ENCODE measurements at regions not wholly inside any gene's neighbourhood (a gene's known extent, or its start where the extent isn't known, plus 50 kb on each side); places are given as distances from the start of the nearest gene placed in this dataset.
"Not testable (repeated sequence)": the region's sequence is repeated elsewhere in the genome, so short reads cannot be mapped to it uniquely, and the experiment has no call there.

DNA sequence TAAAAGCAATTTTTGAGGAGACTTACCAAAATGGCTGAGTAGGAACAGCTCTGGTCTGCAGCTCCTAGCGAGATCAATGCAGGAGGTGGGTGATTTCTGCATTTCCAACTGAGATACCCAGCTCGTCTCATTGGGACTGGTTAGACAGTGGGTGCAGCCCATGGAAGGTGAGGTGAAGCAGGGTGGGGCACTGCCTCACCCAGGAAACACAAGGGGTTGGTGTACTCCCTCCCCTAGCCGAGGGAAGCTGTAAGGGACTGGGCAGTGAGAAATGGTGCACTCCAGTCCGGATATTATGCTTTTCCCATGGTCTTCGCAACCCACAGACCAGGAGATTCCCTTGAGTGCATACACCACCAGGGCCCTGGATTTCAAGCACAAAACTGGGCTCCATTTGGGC, 419.0 kb downstream of the NUP35 start:
- H3K4me3 ChIP-seq (ENCODE audit: low read length), result no peak overlapping the region
- no peaks in the 10 kb centered on the region for H3K9me2 ChIP-seq (replicated peaks; ENCODE audit: insufficient read depth, low read length)
- no peak overlapping the region for H3K4me2 ChIP-seq (ENCODE audit: low read depth, low read length, poor library complexity, severe bottlenecking)
- H3K27me3 ChIP-seq (ENCODE audit: low read length), result no peaks in the 10 kb centered on the region
- DNase-seq, result no peak
- H3K9me3 ChIP-seq (ENCODE audit: low read length), result no peaks in the 10 kb centered on the region
- no peak overlapping the region for H3K27ac ChIP-seq (ENCODE audit: low read length)
- no peaks in the 10 kb centered on the region for H3K4me1 ChIP-seq (ENCODE audit: low read length)
- H4K20me1 ChIP-seq (ENCODE audit: insufficient read depth, low read depth, low read length), result no peaks in the 10 kb centered on the region
- no peaks in the 10 kb centered on the region for H3K79me2 ChIP-seq (ENCODE audit: low read length)
- no peak overlapping the region for H2AFZ ChIP-seq (ENCODE audit: low read length)
- no peak overlapping the region for H3K9ac ChIP-seq (ENCODE audit: low read length)
- no peaks in the 10 kb centered on the region for H3K36me3 ChIP-seq (ENCODE audit: insufficient read depth, low read length)

DNA sequence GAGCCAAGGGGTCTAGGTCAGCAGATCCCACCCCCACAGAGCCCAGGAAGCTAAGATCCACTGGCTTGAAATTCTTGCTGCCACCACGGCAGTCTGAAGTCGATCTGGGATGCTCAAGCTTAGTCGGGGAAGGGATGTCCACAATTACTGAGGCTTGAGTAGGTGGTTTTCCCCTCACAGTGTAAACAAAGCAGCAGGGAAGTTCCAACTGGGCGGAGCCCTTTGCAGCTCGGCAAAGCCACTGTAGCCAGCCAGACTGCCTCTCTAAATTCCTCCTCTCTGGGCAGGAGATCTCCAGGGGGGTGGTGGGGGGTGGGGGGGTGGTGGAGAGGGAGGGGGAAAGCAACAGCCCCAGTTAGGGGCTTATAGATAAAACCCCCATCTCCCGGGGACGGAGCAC, 419.5 kb downstream of the NUP35 start:
- Histone ChIP-seq H3K4me3 (ENCODE audit: low read length) (no peak overlapping the region), H3K27ac (ENCODE audit: low read length) (no peak overlapping the region), H3K79me2 (ENCODE audit: low read length) (no peaks in the 10 kb centered on the region), H3K4me1 (ENCODE audit: low read length) (no peaks in the 10 kb centered on the region), H3K36me3 (ENCODE audit: insufficient read depth, low read length) (no peaks in the 10 kb centered on the region), H4K20me1 (ENCODE audit: insufficient read depth, low read depth, low read length) (no peaks in the 10 kb centered on the region), H3K9ac (ENCODE audit: low read length) (no peak overlapping the region), H3K27me3 (ENCODE audit: low read length) (no peaks in the 10 kb centered on the region), H3K9me2 (replicated peaks; ENCODE audit: insufficient read depth, low read length) (no peaks in the 10 kb centered on the region), H3K9me3 (ENCODE audit: low read length) (no peaks in the 10 kb centered on the region), H3K4me2 (ENCODE audit: low read depth, low read length, poor library complexity, severe bottlenecking) (no peak overlapping the region), H2AFZ (ENCODE audit: low read length) (no peak overlapping the region)
- DNase-seq, result no peak

DNA sequence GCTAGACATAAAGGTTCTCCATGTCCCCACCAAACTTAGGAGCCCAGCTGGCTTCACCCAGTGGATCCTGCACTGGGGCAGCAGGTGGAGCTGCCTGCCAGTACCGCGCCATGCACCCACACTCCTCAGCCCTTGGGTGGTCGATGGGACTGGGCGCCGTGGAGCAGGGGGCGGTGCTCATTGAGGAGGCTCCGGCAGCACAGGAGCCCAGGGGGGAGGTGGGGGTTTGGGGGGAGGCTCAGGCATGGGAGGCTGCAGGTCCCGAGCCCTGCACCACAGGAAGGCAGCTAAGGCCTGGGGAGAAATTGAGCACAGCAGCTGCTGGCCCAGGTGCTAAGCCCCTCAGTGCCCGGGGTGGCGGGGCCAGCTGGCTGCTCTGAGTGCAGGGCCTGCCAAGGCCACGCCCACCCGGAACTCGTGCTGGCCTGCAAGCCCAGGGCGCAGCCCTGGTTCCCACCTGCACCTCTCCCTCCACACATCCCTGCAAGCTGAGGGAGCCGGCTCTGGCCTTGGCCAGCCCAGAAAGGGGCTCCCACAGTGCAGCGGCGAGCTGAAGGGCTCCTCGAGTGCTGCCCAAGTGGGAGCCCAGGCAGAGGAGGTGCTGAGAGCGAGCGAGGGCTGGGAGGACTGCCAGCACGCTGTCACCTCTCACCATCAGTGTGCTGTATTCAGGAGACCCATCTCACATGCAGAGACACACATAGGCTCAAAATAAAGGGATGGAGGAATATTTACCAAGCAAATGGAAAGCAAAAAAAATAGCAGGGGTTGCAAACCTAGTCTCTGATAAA, 422.5 kb downstream of the NUP35 start:
- not testable (repeated sequence) for H3K4me1 ChIP-seq (ENCODE audit: low read length); H3K9me2 ChIP-seq (replicated peaks; ENCODE audit: insufficient read depth, low read length); H3K4me2 ChIP-seq (ENCODE audit: low read depth, low read length, poor library complexity, severe bottlenecking); H3K27me3 ChIP-seq (ENCODE audit: low read length); H3K27ac ChIP-seq (ENCODE audit: low read length); H4K20me1 ChIP-seq (ENCODE audit: insufficient read depth, low read depth, low read length); DNase-seq; H3K4me3 ChIP-seq (ENCODE audit: low read length); H3K9me3 ChIP-seq (ENCODE audit: low read length); H3K9ac ChIP-seq (ENCODE audit: low read length); H3K79me2 ChIP-seq (ENCODE audit: low read length); H3K36me3 ChIP-seq (ENCODE audit: insufficient read depth, low read length); H2AFZ ChIP-seq (ENCODE audit: low read length)

DNA sequence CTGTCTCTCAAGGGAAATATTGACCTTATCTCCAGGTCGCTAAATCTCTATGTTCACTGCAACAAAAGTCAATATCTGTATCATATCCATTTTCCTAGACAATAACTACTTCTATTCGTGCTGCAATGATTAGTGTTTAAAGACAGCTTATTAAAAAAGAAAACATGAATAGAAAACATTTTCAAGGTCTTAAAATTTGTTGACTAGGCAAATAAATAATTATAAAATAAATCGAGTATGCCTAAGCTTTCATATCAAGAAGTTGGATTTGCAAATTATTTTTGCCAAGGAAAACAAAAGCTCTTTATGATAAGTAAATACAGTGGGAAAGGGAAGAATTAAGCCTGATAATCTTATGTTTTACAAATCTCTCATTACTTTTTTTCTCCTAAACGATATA, 428.5 kb downstream of the NUP35 start:
- no peak overlapping the region for H3K4me3 ChIP-seq (ENCODE audit: low read length)
- H3K36me3 ChIP-seq (ENCODE audit: insufficient read depth, low read length), result no peaks in the 10 kb centered on the region
- no peak overlapping the region for H3K27ac ChIP-seq (ENCODE audit: low read length)
- no peaks in the 10 kb centered on the region for H4K20me1 ChIP-seq (ENCODE audit: insufficient read depth, low read depth, low read length)
- DNase-seq, result no peak
- no peak overlapping the region for H2AFZ ChIP-seq (ENCODE audit: low read length)
- no peaks in the 10 kb centered on the region for H3K9me3 ChIP-seq (ENCODE audit: low read length)
- H3K4me1 ChIP-seq (ENCODE audit: low read length), result no peaks in the 10 kb centered on the region
- no peak overlapping the region for H3K9ac ChIP-seq (ENCODE audit: low read length)
- no peak overlapping the region for H3K4me2 ChIP-seq (ENCODE audit: low read depth, low read length, poor library complexity, severe bottlenecking)
- H3K27me3 ChIP-seq (ENCODE audit: low read length), result no peaks in the 10 kb centered on the region
- H3K9me2 ChIP-seq (replicated peaks; ENCODE audit: insufficient read depth, low read length), result no peaks in the 10 kb centered on the region
- no peaks in the 10 kb centered on the region for H3K79me2 ChIP-seq (ENCODE audit: low read length)

DNA sequence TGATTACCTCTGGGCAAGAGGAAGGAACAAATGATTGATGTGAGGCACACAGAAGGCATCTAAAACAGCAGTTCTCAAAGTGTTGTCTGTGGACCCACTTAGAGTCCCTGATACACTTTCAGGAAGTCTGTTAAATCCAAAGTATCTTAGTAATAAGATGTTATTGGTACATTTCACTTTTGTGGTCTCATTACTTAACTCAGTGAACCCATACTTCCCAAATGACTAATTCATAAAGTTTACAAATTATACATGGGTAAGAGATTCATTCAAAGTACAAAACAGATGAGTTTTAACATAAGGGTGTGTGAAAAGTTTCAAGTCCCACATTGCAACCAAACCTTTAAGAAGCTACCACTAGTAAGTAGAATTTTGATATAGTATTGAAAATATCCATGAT, 440.5 kb downstream of the NUP35 start:
- H3K9me3 ChIP-seq (ENCODE audit: low read length), result no peaks in the 10 kb centered on the region
- no peak overlapping the region for H3K9ac ChIP-seq (ENCODE audit: low read length)
- no peaks in the 10 kb centered on the region for H3K36me3 ChIP-seq (ENCODE audit: insufficient read depth, low read length)
- no peak overlapping the region for H3K4me3 ChIP-seq (ENCODE audit: low read length)
- no peaks in the 10 kb centered on the region for H3K79me2 ChIP-seq (ENCODE audit: low read length)
- H3K4me1 ChIP-seq (ENCODE audit: low read length), result no peaks in the 10 kb centered on the region
- H3K27me3 ChIP-seq (ENCODE audit: low read length), result no peaks in the 10 kb centered on the region
- H4K20me1 ChIP-seq (ENCODE audit: insufficient read depth, low read depth, low read length), result no peaks in the 10 kb centered on the region
- no peak overlapping the region for H2AFZ ChIP-seq (ENCODE audit: low read length)
- no peaks in the 10 kb centered on the region for H3K9me2 ChIP-seq (replicated peaks; ENCODE audit: insufficient read depth, low read length)
- H3K27ac ChIP-seq (ENCODE audit: low read length), result no peak overlapping the region
- H3K4me2 ChIP-seq (ENCODE audit: low read depth, low read length, poor library complexity, severe bottlenecking), result no peak overlapping the region
- DNase-seq, result no peak

DNA sequence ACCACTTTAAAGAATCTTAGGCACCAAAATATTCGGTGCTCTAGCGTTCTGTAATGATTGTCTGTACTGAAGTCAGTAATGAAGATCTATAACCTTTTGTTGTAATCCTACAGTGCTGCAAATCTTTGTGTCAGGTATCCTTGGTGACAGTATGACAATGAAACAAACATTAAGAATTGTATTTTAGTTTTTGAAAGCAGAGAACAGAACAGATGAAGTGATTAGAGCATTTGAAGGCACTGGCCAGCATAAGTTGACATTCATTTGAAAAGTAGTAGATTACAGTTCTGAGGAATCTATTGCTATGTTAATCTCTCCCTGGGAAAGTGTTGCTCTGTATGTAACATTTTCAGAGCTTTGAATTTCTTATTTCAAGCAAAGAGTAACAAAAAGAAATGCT, 451.2 kb downstream of the NUP35 start:
- Histone ChIP-seq H3K79me2 (ENCODE audit: low read length) (no peaks in the 10 kb centered on the region), H4K20me1 (ENCODE audit: insufficient read depth, low read depth, low read length) (no peaks in the 10 kb centered on the region), H3K9ac (ENCODE audit: low read length) (no peak overlapping the region), H3K27ac (ENCODE audit: low read length) (no peak overlapping the region), H3K4me3 (ENCODE audit: low read length) (no peak overlapping the region), H3K9me2 (replicated peaks; ENCODE audit: insufficient read depth, low read length) (0 out of 2 replicates have a peak, but pooled peaks cover 2% of the 10 kb centered on the region), H3K36me3 (ENCODE audit: insufficient read depth, low read length) (no peaks in the 10 kb centered on the region), H2AFZ (ENCODE audit: low read length) (no peak overlapping the region), H3K4me1 (ENCODE audit: low read length) (no peaks in the 10 kb centered on the region), H3K4me2 (ENCODE audit: low read depth, low read length, poor library complexity, severe bottlenecking) (no peak overlapping the region), H3K27me3 (ENCODE audit: low read length) (no peaks in the 10 kb centered on the region), H3K9me3 (ENCODE audit: low read length) (no peaks in the 10 kb centered on the region; the same call in 1 of the 2 replicates)
- DNase-seq, result no peak

DNA sequence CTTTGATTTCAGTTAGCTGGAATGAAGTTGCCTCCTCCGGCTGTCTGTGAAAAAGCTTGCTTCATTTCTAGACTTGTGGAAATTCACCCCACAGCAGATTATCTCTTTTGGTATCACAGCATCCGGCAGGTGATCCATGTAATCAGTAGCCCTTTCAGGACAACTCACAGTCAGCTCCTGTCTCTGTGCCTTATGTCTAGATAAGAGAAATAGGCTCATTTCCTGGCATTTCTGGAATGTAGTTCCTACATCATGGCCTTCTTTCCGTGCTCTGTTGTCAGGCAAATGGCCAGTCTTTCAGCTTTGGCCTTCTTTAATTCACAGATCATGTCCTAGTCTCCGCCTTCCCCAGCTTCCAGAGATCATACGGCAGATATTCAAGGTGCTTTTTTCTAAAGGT, 455.4 kb downstream of the NUP35 start:
- no peak overlapping the region for H3K27ac ChIP-seq (ENCODE audit: low read length)
- no peak overlapping the region for H2AFZ ChIP-seq (ENCODE audit: low read length)
- no peaks in the 10 kb centered on the region for H3K79me2 ChIP-seq (ENCODE audit: low read length)
- H3K4me1 ChIP-seq (ENCODE audit: low read length), result no peaks in the 10 kb centered on the region
- 0 out of 2 replicates have a peak, but pooled peaks cover 2% of the 10 kb centered on the region for H3K9me2 ChIP-seq (replicated peaks; ENCODE audit: insufficient read depth, low read length)
- no peaks in the 10 kb centered on the region for H3K27me3 ChIP-seq (ENCODE audit: low read length)
- H3K36me3 ChIP-seq (ENCODE audit: insufficient read depth, low read length), result no peaks in the 10 kb centered on the region
- H3K9me3 ChIP-seq (ENCODE audit: low read length), result no peaks in the 10 kb centered on the region
- no peaks in the 10 kb centered on the region for H4K20me1 ChIP-seq (ENCODE audit: insufficient read depth, low read depth, low read length)
- no peak overlapping the region for H3K9ac ChIP-seq (ENCODE audit: low read length)
- H3K4me2 ChIP-seq (ENCODE audit: low read depth, low read length, poor library complexity, severe bottlenecking), result no peak overlapping the region
- H3K4me3 ChIP-seq (ENCODE audit: low read length), result no peak overlapping the region
- no peak for DNase-seq

DNA sequence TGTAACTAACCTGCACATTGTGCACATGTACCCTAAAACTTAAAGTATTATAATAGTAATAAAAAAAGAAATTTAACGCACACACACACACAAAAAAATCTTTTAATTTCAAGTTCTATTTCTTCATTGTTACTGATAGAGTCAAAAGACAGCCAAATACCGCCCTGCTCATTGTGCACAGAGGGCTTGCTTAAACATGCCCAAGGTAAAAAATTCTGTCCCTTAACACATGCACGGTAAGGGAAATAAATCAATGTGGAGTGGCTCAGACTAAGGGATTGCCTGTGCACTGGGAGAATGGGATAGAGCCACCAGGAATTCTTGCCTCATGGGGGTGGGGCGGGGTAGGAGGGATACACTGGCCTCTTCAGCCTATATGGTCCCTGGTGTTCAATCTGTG, 468.0 kb downstream of the NUP35 start:
- Histone ChIP-seq H3K9me2 (replicated peaks; ENCODE audit: insufficient read depth, low read length) (no peaks in the 10 kb centered on the region), H3K27me3 (ENCODE audit: low read length) (no peaks in the 10 kb centered on the region), H3K4me2 (ENCODE audit: low read depth, low read length, poor library complexity, severe bottlenecking) (no peak overlapping the region), H3K4me3 (ENCODE audit: low read length) (no peak overlapping the region), H3K4me1 (ENCODE audit: low read length) (no peaks in the 10 kb centered on the region), H3K9me3 (ENCODE audit: low read length) (no peaks in the 10 kb centered on the region), H3K36me3 (ENCODE audit: insufficient read depth, low read length) (no peaks in the 10 kb centered on the region), H3K27ac (ENCODE audit: low read length) (no peak overlapping the region), H3K9ac (ENCODE audit: low read length) (no peak overlapping the region), H3K79me2 (ENCODE audit: low read length) (no peaks in the 10 kb centered on the region), H4K20me1 (ENCODE audit: insufficient read depth, low read depth, low read length) (no peaks in the 10 kb centered on the region), H2AFZ (ENCODE audit: low read length) (no peak overlapping the region)
- no peak for DNase-seq
